DMS 273 treated with DMSO at 0.1 percent for 48 hours (cell line): ENCODE measurements at regions not wholly inside any gene's neighbourhood (a gene's known extent, or its start where the extent isn't known, plus 50 kb on each side); places are given as distances from the start of the nearest gene placed in this dataset.

Experiments
- DNase-seq: peaks from one replicate; lab custom pipeline; 2025; lab: John Stamatoyannopoulos, UW

DNA sequence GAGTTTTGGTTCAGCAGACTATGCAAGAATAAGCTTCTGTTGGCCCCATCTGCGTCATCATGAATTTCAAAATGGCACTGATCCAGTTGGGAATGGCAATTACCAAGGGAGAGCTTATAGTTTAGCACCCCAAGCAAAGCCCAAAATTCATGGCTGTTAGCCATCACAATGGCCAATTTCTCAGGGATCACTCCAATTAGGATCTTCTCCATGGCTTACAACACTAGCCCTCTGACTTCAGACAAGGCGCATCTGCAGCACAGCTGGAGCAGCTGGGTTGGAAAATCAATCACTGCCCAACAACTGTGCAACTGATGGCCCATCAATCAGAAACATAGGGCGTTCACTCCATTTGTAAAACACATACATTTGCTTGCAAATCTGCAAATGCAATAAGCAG lies 273.6 kb downstream of the SRBD1 start:
- DNase-seq: no peak

DNA sequence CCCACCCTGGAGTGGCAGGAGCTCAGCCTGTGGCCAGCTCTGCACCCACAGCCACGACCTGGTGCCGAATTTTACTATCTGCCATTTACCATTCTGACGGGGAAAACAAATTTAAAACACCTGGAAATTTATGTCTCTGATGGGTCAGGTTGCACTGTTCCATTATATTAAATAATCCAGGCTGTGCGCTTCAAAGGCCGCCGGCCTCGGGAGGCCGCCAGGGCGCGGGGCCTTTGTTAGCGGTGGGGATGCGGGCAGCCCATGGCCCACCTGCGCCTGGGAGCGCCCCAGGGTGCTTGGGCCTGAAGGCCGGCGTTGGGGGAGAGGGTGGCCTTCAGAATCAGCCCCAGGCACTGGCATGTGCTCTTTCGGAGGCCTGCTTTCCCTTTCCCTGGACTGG lies 276.9 kb downstream of the SRBD1 start:
- DNase-seq: no peak

GRCh38 chr2:45332567-45332966 lies 278.5 kb downstream of the SRBD1 start:
- DNase-seq: no peak

DNA sequence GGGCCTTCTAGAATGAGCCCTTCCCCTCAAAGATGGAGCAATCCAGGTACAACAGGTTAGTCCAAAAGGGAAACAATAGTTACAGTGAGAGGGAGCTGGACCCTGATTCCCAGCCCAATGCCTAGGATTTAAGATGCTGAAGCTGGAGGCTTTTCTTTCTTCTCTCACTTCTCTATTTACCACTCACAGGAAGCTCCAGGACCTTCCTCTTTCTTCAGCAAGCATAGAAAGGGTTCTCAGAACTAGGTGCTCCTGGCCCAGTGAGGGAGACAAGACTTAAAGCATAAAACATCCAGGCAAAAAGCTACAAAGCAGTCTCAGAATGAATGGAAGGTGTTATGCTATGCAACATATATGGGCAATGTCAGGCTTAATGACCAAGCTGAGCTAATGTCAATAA lies 279.0 kb downstream of the SRBD1 start:
- DNase-seq: no peak

DNA sequence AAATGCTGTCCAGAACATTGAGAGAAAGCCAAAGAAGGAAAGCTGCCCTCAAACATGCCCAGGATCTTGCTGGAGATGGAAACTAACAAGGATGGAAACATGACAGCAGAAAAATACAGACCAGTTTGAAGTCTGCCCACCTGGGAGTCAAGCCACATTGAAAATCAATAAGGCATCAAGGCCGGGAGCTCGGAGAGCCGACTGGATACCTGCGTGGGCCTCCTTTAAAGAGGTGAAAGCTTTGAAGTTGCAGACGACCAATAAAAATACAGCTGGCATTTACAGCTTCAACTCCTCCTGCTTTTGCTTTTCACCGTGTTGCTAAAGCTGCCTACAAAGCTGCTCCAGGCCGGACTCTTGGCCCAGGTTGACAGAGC lies 279.7 kb downstream of the SRBD1 start:
- no peak for DNase-seq

GRCh38 chr2:45330637-45331409 lies 280.2 kb downstream of the SRBD1 start:
- no peak for DNase-seq

GRCh38 chr2:45330108-45330507 lies 281.0 kb downstream of the SRBD1 start:
- no peak for DNase-seq

- DNase-seq: no peak
Observed at GRCh38 chr2:45329045-45329677, 281.9 kb downstream of the SRBD1 start.

DNA sequence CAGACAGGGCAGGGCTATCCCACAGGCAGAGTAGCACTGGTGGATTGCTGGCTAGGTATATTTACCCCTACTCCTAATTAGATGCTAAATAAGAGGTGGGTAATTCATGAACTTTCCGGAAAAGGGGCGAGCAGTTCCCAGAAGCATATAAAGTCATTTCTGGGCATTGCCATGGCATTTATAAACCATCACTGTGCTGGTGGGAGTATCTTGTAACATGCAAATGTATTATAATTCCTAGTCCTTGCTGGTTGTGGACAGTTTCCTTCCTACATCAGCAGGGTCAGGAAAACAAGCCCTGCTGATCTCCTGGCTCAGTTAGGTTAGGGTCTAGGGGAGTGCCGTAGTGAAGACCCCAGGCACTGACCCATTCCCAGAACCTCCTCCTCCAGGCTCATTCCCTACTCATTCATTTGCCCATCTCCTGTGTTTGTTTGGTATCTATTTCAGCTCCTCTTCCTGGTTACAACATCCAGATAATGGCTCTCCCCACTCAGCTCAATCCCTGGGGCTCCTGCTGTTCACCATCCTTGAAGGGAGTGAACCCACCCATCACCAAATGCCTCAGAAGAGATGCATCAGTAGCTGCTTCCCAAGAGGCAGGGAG lies 282.7 kb downstream of the SRBD1 start:
- no peak for DNase-seq

DNA sequence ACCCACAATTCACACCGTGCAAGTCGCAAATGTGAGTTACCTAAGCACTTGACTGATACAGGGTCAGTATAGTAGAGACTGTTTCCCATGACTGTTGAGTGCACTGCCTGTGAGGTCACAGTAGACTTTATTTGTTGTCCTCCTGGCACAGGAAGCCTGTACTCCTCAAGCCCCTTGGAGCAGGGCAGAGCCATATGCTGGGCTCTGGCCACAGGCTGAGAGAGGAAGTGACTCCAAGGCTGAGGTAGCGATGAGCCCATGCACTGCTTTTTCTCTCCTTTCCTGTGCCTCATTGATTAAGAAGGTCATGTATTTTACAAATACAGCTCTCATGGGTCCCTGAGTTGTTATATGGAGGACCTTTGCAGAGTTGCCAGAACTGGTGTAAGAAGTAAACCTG lies 287.7 kb downstream of the SRBD1 start:
- DNase-seq: no peak

GRCh38 chr2:45320956-45321355 lies 290.1 kb downstream of the SRBD1 start:
- no peak for DNase-seq

GRCh38 chr2:45319683-45320455 lies 291.2 kb downstream of the SRBD1 start:
- DNase-seq: no peak

GRCh38 chr2:45318686-45319085 lies 292.4 kb downstream of the SRBD1 start:
- no peak for DNase-seq

DNA sequence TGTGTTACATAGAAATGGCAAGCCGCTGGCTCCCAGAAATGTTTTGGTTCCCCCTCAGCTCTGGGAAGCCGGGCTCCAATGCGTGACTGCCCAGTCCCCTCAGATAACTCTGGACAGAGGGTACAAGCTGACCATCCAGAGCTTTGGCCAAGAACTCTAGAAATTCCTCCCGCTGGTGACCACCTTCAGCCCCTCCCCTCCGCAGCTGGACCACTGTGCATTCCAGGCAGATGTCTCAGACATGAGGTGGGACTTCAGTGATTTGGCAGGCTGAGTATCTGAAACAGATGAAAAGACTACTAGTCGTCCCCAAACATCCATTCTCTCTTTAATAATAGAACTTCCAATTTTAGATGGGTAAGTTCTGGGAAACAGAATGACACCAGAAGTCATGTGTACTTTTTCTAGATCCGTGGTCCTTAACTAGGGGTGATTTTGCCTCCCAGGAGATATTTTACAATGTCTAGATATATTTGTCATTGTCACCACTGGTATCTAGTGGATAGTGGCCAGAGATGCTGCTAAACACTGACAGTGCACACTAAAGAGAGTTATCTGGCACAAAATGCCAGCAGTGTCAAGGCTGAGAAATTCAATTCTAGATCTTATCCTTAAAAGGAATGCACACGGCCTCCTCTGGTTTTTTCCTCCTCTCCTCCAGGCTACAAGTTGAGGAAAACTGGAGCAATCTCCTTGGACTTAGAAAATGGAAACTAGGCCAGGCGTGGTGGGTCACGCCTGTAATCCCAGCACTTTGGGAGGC lies 294.3 kb downstream of the SRBD1 start:
- no peak for DNase-seq

- DNase-seq: no peak
Observed at GRCh38 chr2:45315861-45316260, 295.2 kb downstream of the SRBD1 start.

GRCh38 chr2:45312275-45312674 lies 298.8 kb downstream of the SRBD1 start:
- no peak for DNase-seq

DNA sequence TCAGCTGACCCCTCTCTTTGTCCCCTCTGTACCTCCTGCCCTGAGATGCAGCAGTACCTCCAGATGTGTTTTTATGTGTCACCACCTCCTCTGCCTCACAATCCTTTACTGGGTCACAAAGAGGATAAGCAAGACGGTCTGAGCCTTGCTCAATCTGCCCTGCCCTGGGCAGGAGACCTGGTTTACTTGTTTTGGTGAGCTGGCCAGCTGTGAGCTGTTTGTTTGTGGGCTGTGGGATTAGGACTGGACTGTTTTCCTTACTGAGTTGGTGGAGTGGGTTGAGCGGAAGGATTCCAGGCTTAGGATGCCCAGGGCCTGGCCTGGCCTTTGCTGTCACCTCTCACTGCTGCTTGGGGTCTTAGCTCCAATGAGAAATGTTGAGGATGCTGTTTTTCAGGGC lies 299.5 kb downstream of the SRBD1 start:
- DNase-seq: no peak

GRCh38 chr2:45307147-45307546 lies 297.9 kb upstream of the SIX2 start:
- DNase-seq: no peak

- DNase-seq: no peak
Observed at GRCh38 chr2:45305599-45305998, 296.3 kb upstream of the SIX2 start.

DNA sequence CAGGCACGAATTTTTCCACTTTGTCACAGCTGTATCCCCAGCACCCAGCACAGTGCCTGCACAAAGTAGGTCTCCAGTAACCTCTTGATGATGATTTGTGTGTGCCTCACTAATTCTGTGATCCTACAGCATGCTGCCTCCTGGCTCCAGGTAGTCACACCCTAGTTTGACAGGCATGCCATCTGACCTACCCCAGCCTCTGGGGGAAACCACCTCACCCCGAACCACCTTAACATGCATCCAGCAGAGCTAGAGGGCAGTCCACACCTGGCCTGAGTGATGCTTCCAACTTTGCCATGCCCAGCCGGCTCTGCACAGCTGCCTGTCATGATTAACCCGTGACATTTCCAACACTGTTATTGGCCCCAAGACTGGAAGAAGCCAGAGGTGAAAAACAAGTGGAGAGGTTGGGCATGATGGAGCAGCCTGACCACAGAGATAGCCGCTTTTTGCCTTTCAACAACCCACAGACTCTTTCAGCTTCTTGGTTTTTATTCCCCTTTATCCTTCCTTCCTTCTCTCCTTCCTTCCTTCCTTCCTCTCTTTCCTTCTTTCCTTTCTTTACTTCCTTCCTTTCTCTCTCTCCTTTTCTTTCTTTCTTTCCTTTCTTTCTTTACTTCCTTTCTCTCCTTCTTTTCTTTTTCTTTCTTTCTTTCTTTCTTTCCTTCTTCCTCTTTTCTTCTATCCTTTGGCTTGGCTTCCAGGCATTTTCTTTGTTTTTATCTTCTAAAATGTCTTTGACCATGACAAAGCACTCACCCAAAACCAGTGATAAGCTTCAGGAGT lies 294.4 kb upstream of the SIX2 start:
- DNase-seq: no peak
